ENCODE measurements at regions not wholly inside any gene's neighbourhood (a gene's known extent, or its start where the extent isn't known, plus 50 kb on each side); places are given as distances from the start of the nearest gene placed in this dataset.

DNA sequence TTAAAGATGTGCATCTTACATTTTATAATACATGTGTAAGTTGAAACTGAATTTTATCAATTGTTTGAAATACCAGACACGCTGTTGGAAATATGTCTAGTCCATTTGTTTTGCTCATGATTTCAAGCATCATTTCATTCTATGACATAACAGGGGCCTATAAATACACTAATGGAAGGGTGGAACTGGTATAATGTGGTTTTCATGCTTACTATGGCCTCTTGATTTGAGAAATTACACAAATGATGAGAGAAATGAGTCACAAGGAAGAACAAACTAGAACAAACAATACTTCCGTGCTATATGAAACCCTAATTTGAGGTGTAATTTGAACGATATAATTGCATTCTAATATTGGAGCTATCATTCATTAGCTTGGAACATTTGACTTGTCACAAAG is 663.4 kb downstream of the SLC16A7 start:
- DNase-seq = no peak

DNA sequence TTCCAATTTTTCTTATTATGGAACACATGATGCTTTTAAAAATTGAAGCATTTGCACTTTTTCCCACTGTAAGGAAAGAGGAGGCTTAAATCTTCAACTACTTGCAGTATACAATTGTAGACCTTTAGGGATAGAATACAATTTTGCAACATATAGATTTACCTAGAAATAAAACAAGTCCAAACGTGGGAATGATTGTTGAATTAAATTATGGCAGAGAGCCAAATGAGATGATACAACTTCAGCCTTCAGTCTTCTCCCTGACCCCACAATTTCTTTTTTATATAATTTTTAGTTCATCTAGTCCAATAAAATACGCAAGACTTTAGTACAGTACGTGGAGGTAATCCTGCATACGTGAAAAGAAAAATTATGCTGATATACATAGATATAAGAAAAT is 666.5 kb downstream of the SLC16A7 start:
- DNase-seq = no peak

DNA sequence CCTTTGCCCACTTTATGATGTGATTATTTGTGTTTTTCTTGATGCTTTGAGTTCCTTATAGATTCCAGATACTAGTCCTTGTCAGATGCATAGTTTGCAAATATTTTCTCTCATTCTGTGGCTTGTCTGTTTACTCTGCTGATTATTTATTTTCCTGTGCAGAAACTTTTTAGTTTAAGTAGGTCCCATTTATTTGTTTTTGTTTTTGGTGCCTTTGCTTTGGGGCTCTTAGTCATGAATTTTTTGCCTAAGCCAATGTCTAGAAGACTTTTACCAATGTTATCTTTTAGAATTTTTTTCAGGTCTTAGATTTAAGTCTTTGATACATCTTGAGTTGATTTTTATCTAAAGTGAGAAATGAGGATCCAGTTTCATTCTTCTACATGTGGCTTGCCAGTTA is 667.3 kb downstream of the SLC16A7 start:
- no peak for DNase-seq

DNA sequence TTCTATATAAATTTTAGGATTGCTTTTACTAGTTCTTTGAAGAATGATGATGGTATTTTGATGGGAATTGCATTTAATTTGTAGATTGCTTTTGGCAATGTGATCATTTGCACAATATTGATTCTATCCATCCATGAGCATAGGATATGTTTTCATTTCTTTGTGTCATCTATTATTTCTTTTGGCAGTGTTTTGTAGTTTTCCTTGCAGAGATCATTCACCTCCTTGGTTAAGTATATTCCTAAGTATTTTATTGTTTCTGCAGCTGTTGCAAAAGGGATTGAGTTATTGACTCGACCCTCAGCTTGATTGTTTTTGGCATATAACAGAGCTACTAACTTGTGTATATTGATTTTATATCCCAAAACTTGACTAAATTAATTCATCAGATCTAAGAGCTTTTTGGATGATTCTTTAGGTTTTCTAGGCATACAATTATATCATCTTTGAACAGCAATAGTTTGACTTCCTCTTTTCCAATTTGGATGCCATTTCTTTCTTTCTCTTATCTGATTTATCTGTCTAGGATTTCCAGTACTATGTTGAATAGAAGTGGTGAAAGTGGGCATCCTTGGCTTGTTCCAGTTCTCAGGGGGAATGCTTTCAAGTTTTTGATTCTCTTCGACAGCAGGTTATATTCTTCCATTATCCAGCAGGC is 668.1 kb downstream of the SLC16A7 start:
- DNase-seq = no peak

DNA sequence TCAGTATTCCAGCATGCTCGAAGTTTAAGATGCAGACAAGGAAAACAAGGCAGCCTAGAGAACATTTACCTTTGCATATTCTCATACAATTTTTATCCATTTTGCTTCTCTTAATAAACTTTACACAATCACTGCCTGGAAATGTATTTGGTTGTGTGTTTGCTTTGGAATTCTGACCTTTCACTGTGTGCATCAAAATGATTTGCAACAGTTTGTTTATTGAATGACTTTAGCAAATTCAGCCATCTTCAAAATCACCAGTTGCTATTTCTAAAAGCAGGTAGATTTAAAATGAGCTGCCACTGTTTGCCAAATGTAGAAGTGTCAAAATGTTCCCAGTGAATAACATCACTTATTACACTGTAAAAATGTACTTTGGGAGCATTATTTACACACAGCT is 669.9 kb downstream of the SLC16A7 start:
- no peak for DNase-seq

DNA sequence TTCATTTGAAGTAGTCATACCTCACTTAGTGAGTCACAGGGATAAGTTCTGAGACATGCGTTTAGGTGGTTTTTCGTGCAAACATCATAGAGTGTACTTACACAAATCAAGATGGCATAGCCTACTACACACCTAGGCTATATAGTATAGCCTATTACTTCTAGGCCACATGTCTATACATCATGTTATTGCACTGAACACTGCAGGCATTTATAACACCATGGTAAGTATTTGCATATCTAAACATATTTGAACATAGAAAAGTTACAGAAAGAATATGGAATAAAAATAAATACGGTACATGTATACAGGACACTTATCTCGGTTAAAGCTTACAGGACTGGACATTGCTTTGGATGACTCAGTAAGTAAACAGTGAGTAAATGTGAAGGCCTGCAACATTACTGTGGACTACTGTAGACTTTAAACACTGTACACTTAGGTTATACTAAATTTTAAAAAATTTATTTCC is 670.6 kb downstream of the SLC16A7 start:
- no peak for DNase-seq

DNA sequence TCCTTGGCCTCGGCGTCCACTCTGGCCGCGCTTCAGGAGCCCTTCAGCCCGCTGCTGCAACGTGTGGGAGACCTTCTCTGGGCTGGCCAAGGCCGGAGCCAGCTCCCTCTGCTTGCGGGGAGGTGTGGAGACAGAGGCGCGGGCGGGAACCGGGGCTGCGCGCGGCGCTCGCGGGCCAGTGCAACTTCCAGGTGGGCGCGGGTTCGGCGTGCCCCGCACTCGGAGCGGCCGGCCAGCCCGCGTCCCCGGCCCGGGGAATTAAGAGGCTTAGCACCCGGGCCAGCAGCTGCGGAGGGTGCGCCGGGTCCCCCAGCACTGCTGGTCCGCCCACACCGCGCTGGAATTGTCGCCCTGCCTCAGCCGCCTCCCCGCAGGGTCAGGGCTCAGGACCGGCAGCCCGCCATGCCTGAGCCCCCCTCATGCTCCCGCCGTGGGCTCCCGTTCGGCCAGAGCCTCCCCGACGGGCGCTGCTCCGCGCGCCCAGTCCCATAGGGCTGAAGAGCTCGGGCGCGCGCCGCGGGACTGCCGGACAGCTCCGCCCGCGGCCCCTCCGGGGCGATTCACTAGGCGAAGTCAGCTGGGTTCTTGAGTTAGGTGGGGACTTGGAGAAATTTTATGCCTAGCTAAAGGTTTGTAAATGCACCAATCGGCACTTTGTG is 673.9 kb downstream of the SLC16A7 start:
- DNase-seq = no peak

DNA sequence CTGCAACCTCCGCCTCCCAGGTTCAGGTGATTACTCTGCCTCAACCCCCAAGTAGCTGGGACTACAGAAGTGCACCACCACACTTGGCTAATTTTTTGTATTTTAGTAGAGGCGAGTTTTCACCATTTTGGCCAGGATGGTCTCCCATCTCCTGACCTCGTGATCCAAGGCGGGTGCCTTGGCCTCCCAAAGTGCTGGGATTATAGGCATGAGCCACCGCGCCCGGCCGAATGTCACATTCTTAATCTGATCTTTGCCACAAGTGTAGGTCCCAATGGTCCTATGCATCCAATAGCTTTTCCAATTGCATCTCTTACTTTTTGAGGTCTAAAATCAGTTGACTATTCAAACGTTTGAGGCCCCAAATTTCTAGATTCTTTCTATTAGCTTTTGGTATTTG is 676.0 kb downstream of the SLC16A7 start:
- DNase-seq = no peak

DNA sequence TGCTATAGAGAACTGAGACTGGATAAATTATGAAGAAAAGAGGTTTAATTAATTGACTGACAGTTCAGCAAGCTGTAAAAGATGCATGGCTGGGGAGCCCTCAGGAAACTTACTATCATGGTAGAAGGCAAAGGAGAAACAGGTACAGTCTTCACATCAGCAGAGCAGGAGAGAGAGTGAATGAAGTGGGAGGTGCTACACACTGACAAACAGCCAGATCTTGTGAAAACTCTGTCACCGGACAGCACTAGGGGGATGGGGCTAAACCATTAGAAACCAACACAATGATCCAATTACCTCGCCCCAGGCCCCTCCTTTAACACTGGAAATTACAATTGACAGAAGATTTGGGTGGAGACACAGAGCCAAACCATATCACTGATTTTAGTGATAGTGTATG is 682.4 kb downstream of the SLC16A7 start:
- DNase-seq = no peak

DNA sequence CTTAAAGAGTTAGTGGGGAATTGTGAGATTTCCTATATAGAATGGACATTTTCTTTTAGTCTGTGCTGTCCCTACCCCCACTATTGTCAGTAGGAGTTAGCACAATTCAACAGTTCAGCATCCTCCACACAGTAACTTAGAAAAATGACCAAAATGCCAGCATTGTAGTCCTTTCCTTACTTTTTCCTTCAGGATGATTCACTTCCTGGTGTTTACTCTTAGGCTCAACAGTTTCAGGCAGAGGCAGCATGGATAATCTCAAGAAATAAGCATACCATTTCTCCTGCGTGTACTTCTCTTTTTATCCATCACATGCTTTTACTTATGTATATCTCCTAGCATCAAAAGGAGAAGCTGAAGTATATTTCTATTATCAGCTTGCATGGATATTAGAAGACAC is 683.4 kb downstream of the SLC16A7 start:
- no peak for DNase-seq

DNA sequence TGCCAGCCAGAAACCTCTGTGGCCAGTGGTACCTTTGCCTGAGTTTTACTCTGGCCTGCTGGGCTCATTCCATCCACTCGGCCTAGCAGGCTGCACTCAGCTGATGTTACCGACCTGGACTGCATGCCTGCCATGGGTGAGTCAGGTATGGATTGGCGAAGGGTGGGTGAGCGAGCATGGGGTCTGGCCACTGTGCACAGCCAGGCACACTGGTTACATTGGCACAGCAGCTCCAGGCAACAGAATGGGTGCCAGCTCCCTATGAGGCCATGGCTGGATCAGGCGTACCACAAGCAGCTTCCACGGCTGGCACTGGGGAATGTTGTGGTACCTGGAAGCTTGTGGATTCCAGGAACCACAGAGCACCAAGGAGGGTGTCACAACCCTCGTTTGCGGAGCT is 685.7 kb downstream of the SLC16A7 start:
- DNase-seq = no peak

DNA sequence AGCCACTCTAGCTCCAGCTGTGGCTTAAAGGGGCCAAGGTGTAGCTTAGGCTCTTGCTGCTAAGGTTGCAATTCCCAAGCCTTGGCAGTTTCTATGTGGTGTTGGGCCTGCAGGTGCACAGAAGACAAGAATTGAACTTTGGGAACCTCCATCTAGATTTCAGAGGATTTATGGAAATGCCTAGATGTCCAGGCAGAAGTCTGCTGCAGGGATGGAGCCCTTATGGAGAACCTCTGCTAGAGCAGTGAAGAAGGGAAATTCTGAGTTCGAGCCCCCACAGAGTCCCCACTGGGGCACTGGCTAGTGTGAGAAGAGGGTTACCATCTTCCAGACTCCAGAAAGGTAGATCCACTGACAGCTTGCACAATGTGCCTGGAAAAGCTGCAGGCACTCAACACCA is 694.7 kb downstream of the SLC16A7 start:
- no peak for DNase-seq

DNA sequence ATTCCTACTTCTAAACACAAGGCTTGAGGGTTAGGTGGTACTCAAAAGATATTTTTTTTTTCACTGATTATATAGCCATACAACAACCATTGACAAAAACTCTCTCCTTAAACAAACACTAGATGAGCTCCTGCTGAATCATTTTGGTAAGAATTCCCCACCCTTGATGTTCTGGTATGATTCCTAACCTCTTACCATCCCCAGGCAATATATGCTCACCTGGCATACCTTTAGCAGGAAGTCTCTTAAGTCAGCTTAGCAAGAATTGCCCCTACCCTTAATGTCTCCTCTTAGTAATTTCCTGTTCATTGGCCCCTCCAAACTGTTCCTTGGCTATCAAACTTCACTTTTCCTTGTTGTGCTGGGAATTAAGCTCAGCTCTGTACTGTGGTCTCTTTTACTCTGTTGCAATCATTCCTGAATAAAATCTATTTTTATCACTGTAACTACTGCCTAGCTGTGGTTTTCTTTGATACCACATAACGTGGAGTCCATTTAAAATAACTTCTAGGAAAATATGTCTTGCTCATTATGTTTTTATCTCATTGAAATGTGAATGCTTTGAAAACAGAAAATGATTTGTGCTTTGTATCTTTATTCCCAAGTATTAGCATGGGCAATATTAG is 712.6 kb downstream of the SLC16A7 start:
- DNase-seq = no peak

DNA sequence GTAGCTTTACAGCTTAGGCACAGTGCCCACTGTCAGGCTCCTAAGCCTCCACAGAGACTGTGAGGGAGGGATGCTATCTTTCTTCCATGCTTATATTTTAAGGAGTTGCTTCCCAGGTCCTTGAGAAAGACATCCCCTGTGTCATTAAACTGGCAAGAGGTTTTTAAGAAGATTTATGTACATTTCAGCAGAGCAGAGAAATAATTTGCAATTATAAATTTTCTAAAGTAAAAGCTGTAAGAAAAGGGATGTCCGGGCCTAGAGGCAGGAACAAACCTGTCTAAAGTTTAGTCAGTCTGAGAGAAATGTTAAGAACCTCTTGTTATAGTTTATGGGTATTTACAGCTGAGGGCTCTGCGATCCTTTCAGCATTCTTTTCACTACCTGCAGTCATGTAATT is 716.1 kb downstream of the SLC16A7 start:
- DNase-seq = no peak

DNA sequence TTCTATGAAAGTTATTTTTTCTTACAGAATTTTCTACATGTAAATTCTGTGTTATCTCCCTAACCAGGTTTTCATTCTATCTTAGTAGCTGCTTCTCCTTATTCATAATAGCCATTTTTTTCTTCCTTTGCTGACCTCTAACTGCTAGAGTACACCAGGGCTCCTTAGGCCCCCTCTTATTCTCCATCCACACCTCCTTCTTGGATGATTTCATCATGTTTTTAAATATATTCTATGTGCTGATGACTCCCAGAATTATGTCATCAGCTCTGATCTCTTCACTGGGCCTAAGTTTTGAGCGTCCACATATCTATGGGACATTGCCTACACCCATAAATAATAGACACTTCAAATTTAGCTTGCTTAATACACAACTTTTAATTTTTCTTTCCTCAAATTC is 721.5 kb downstream of the SLC16A7 start:
- DNase-seq = no peak

DNA sequence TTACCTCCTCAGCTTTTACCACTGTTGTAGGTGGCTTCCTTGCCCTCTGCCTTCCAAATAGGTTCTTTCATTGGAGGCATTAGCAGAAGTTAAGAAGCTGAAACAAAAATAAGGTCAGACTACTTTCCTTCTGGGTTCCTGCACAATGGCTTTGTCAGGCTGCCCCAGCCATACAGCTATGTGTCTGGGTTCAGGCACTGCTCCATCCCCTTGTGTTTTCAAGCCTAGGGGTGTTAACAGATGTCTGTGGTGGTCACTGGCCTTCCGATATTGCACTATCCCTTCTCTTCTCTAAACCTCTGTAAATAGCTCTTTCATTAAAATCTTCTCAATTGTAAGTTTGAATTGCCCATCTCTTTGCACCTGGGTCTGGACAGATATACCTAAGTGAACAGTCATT is 728.9 kb downstream of the SLC16A7 start:
- no peak for DNase-seq

DNA sequence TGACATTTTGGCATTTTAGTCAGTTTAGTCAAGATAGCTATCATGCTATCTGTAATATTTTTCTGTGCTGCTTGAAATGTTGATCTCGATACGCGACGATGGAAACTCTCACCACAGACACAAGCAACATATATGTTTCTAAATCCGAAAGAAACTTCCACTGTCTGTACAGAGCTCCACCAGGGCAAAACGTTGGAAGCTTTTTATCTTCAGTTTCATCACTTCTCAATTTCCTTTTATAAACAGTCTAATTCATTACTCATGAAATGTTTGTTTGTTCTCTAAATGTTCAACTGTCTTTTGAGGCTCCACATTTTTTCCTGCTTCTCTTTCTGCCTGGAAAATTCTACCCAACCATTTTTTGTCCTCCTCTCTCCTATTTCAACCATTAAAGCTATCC is 737.6 kb downstream of the SLC16A7 start:
- no peak for DNase-seq

DNA sequence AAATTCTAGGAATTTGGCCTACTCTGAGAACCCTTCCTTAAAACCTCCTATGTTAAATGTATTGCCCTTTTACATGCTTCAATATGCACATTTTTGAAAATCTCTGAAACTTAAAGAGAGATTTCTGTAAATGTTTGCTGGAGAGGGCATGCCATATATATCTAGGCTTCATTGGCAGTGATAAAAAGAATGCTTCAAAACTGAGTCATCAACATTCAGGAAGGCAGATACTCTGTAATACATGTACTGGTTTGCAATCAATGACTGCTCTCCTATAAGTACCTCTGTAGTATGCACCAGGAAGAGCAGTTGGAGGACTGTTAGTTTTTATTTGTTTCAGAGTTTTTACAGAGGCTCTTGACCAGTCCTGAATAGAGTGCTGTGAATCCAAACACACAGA is 739.9 kb downstream of the SLC16A7 start:
- DNase-seq = no peak

DNA sequence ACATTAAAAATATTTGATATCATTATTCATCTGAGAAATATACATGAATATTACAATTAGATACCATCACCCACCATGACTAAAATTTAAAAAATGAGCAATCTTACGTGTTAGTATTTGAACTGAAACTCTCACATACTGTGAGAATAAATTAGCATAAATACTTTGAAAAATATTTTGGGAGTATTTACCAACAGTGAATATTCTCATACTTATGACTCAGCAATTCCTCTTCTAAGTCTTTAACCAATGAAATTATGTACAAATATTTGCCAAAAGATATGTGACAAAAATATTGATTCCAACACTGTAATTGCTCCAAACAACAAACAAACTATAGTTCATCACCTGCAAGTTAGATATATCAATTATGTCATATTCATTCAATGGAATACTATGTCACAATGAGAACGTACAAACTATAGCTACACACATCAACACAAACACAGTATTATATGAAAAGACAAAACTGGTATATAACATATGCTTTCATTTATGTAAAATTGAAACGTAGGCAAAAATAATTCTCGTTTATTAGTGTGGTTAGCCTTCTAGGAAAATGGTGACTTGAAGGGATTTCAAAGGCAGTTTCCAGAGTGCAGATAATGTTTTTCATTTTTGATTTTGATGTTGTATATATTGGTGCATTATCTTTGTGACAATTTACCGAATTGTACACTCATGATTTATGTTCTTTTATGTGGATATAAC is 742.2 kb downstream of the SLC16A7 start:
- no peak for DNase-seq

DNA sequence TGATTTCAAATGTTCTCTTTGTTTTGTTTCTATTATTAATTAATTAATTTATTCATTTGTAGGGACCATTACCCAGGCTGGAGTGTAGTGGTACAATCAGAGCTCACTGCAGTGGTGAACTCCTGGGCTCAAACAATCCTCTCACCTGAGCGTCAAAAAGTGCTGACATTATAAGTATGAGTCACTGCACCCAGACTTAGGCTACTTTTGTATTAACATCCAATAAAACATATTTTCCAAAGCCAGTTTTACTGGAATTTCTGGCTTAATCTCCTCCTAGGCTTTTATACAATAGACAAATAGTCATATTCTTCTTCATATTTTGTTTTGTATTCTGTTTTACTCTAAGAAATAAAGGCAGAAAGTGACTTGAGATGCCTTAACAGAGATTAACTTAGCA is 749.6 kb downstream of the SLC16A7 start:
- DNase-seq = no peak

DNA sequence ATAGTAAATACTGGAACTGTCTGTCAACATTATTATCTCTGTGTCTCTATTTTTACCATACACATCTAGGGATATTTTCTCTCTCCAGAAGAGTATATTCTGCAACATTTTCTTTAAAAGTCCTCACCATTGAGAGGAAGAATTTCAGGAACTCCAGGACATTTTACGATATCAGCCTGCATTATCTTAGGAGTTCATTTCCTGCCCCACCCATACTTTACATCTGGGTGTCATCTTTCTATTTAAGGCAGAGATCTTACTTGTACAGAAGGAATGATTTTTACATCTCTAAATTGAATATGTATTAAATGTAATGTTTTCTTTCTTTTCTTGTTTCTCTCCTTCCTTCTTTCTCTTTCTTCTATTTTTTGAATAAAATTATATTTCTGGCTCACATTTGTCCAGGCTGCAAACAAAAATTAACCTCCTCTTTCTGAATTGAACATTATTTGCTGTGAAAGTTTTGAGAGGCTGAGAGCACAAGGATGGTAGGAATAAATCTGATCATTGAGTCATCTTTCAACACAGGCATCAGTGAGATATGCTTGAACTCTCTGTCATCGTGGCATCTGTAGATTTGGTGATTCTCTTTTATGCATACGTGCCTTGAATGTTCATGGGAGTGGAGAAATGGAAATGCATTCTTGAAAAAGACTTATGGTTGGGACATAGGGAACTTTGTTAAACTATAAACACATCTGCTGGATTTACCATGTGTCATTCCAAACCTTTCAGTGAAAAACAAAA is 753.6 kb downstream of the SLC16A7 start:
- DNase-seq = no peak

DNA sequence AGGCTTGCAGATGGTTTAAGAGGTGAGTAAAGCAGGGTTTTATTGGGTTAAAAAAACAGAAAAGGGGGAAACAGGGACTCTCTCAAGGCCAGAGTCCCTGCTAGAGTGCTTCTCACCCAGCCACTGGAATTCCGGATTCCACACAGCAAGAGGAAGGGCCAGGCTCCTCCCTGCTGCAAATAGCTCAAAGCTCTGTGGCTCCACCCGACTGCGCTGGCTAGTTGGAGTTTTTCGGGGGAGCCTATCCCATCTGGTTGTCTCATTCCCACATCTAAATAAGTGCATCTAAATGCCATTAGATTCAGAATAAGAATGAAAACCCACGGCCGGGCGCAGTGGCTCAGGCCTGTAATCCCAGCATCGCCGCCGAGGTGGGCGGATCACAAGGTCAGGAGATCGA is 791.5 kb downstream of the SLC16A7 start:
- DNase-seq = no peak

DNA sequence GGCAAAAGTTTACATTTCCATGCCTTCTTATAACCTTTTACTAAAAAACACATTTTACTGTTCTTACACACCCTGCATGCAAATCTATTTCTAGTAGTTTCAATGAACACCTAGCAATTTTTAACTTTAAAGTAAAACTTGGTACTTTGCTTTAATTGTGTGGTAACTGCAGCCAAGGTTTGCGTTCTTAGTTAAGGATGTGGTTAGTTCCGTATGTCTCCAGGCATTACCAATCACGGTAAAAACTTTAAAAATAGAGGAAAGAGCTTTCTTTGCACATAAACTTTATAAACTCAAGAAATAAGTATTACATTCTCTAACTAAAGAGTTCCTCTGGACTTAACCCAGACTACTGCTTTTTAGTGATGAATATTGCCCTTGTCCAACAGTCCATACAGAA is 795.2 kb downstream of the SLC16A7 start:
- DNase-seq = no peak
